HG03280 (cell line): ENCODE measurements at regions not wholly inside any gene's neighbourhood (a gene's known extent, or its start where the extent isn't known, plus 50 kb on each side); places are given as distances from the start of the nearest gene placed in this dataset.
"Not testable (repeated sequence)": the region's sequence is repeated elsewhere in the genome, so short reads cannot be mapped to it uniquely, and the experiment has no call there.

Source experiments
- ATAC-seq: cut with Tn5 transposase; IDR thresholded peaks from one replicate; pipeline ENCODE4 v1.9.1; 2021; ENCODE audit warnings: mild to moderate bottlenecking, moderate library complexity; ENCODE audit not compliant: unreplicated experiment

- ATAC-seq: no peak
Observed at GRCh38 chr15:62495670-62496614, 330.9 kb upstream of the C2CD4B start.

DNA sequence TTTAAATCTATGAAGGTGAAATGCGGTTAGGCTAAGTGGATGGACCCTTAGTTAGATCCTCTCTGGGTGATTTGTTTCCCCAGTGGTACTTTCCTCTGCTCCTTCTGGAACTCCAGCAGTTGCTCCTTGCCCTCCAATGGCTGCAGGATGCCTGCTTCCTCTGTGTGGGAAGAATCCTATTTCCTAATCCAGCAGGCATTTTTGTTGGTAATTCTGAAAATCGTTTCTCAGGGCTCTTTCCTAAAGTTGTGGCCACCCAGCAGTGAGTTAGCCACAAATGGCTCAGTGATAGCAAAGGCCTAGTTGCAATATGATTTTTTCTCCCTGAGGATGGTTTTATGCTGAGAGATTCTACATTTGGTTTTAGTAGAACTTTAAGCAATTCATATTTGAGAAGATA is 332.3 kb upstream of the C2CD4B start:
- no peak for ATAC-seq

DNA sequence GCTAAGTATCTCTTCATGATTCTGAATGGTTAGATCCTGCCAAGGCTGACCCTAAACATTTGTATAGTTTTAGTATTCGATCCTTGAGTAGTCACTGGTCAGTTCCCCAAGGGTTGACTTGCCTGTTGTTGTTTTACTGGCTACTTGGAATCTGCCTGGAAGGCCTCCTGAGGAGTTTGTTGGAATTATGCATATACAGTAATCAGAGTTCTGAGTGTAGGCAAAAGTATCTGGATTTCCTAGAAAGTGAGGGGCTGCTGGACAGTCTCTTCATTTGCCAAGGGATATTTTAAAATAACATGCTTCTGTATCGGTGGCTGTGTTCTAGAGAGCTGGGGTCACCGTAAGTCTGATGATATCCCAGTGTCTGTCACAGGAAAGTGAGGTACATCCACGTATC is 333.2 kb upstream of the C2CD4B start:
- no peak for ATAC-seq

GRCh38 chr15:62498712-62499111 is 333.6 kb upstream of the C2CD4B start:
- ATAC-seq: no peak

- ATAC-seq: no peak
Observed at GRCh38 chr15:62500325-62500724, 335.2 kb upstream of the C2CD4B start.

DNA sequence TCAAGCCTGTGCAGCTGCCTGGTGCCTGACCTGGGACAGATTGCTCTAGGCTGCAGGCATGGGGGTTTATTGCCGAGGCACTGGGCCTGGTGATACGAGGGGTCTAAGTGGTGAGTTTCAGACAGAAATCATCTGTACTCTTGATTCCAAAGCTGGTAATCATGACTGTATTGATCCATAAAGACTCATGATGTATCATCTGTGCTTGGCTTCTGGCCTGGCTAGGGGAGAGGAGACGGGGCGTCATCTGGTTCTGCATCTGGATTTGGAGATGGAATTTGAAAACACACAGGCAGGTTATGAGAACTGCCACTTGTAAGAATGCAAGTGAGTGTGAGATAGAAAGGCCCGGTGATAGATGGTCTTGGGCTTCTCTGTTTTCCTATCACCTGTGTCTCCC is 337.4 kb upstream of the C2CD4B start:
- no peak for ATAC-seq

DNA sequence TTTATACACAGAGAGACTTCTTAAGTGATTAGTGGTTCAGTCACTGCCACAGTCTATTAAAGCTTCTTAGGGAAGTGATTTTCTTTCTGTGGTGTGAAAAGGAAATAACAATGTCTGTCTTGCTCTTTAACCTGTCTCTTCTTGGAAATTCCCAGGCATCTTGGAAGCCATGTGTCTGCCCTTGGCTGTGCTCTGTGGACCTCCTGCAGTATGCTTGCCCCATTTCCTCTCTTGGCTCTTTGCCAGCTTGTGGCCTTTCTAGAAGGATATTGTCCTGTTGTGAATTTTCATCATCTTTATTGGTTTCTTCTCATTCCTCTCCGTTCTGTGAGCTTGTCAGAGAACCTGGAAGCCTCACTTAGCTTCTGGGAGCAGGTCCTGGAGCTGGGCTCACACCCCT is 338.4 kb upstream of the C2CD4B start:
- ATAC-seq: no peak

DNA sequence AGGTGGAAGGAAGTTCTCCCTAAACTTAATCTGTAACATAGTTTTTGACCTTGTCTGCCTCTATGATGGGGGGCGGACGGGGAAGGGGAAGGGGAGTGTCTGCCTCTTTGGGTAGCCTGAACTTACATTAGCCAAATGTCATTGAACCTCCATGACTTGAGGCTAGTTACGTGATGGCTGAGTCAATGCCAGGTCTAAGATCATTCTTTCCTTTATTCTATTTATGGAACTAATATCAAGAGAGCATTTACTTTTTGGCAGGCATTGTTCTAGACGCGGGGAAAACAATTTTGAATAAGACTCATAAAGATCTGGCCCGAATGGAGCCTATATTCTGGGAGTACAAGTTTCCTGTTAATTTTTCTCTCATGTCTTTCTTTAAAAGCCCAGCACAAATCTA is 340.7 kb upstream of the C2CD4B start:
- ATAC-seq: no peak

DNA sequence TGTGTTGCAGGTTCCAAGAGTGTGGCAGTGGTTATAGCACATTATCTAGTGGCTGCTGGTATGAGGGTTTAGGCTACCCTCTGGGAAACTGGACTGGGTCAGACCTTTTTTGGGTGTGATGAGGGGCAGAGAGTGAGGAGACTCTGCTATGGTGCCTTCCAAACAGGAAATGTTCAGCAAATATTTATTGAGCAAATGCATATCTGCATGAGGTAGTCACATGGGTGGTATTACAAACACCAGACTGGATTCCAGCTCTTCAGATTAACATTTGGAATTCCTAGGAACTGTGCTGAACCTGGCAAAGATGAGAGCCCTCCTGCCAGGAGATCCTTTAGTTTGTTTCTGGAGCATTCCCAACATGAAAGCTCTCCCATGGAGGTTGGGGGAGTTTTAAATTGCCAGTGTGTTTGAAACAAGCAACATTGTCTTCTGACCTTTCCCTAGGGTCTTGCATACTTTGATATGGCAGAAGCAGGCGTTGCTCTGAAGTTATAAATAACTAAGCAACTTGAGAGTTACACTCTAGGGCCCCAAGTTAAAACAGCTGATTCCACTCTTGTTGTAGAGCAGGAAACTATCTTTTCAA is 341.2 kb upstream of the C2CD4B start:
- no peak for ATAC-seq

- ATAC-seq: no peak
Observed at GRCh38 chr15:62509395-62509958, 344.4 kb upstream of the C2CD4B start.

DNA sequence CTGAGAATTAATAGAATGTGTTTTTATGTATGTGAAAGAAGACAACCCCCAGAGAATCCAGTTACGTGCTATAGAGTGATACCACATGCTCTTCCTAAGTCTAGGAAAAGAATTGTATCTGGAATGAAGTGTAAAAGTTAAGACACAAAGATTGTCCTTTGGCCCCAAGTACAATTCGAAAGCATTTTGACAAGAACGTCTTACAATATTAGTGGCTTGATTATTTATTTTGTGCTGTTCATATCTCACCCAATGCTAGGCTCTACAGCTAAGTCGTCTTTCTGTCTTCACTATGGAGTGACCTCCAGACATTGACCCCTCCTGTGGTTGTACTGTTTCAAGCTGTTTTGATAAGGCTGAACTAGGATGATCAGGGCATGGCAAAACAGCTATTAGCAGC is 345.7 kb upstream of the C2CD4B start:
- ATAC-seq: no peak

- no peak for ATAC-seq
Observed at GRCh38 chr15:62512904-62513303, 347.8 kb upstream of the C2CD4B start.

- ATAC-seq: no peak
Observed at GRCh38 chr15:62513893-62514292, 348.8 kb upstream of the C2CD4B start.

DNA sequence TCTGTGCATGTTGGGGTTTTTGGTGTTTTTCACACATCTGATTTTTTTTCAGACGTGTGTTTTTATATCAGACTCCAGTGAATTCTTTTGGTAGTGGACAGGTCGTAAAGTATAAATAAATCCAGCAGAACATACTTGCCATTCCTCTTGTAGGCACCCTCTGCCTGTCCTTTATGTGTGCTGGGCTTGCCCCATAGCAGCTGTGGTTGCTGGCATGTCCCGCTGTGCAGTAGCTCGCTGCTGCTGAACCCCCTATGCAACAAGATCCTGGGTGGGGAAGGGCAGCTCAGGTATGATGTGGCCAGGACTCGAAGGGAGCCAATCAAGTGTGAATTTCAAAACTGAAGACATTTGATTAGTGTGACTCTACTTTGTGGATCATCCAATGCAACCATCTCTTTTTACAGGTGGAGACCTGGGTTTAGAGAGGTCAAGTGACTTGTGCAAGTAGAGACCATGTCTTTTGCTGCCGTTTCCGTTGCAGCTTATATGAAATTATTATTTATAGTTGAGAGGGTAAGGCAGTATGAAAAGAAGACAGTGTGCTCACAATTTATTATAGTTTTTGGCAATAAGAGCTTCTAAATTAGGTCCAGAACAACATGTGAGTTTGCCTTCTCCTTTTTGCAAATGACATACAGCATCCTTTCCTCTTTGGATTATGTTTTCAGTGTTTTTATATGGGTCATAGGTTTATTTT is 350.8 kb upstream of the C2CD4B start:
- ATAC-seq: no peak

- ATAC-seq: no peak
Observed at GRCh38 chr15:62517541-62517940, 352.5 kb upstream of the C2CD4B start.

- not testable (repeated sequence) for ATAC-seq
Observed at GRCh38 chr15:62518666-62519065, 353.6 kb upstream of the C2CD4B start.

DNA sequence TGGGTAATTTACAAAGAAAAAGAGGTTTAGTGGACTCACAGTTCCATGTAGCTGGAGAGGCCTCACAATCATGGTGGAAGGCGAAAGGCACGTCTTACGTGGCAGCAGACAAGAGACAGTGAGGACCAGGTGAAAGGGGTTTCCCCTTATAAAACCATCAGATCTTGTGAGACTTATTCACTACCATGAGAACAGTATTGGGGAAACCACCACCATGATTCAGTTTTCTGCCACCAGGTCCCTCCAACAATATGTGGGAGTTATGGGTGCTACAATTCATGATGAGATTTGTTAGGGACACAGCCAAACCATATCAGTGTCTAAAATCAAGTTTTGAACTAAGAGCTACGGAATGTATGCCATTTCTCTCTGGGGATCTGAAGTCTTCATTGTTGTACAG is 354.8 kb upstream of the C2CD4B start:
- ATAC-seq: no peak

DNA sequence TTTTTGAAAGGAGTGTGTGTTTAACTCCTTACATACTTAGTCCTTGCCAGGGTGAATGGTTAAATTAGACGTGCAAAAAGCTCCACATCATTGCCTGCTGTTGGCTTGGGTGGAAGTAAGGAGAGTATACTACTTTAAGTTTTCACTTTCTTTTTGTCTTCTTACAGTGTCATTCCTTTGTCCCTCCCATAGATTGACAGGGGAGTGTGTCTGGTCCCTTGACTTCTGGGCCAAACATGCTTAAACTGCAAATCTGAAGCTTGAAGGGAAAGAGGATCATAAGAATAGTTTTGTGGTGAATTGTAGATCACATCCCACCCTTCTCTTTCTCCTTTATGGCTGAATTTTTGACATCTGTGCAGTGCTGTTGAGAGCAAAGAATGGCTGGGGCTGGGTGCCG is 355.8 kb upstream of the C2CD4B start:
- ATAC-seq: no peak

- no peak for ATAC-seq
Observed at GRCh38 chr15:62521396-62521795, 356.3 kb upstream of the C2CD4B start.

DNA sequence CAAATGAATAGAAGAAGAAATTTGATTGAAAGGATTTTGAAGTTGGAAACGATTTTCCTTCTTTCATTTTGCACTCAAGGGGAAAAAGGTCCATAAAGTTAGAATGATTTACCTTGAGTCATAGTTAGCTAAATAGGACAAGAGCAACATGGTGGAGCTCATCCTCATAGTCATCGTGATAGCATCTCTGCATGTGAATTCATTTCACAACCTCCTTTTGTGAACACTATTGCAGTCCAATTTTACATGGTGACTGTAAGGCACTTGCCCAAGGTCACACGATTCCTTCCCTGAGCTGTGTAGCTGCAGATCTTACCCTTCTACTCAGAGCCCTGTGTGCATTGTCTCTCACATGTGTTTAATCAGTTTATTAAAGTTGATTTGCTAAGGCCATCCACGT is 359.8 kb upstream of the C2CD4B start:
- ATAC-seq: no peak

GRCh38 chr15:62527387-62527786 is 362.3 kb upstream of the C2CD4B start:
- ATAC-seq: no peak

- no peak for ATAC-seq
Observed at GRCh38 chr15:62528505-62528904, 363.4 kb upstream of the C2CD4B start.
